ENCODE measurements at regions not wholly inside any gene's neighbourhood (a gene's known extent, or its start where the extent isn't known, plus 50 kb on each side); places are given as distances from the start of the nearest gene placed in this dataset.

DNA sequence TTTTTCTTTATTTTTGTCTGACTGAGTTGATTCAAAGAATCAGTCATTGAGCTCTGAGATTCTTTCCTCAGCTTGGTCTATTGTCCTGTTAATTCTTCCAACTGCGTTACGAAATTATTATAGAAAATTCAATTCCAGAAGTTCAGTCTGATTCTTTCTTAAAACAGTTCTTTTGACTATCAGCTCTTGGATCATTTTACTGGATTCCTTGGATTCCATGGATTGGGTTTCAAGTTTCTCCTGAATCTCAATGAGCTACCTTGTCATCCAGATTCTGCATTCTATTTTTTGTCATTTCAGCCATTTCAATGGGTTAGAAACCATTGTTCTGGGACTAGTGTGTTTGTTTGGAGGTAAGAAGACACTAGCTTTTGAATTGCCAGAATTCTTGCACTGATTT lies 169.3 kb downstream of the PCDH20 start:
- TF ChIP-seq, protein P1, sequence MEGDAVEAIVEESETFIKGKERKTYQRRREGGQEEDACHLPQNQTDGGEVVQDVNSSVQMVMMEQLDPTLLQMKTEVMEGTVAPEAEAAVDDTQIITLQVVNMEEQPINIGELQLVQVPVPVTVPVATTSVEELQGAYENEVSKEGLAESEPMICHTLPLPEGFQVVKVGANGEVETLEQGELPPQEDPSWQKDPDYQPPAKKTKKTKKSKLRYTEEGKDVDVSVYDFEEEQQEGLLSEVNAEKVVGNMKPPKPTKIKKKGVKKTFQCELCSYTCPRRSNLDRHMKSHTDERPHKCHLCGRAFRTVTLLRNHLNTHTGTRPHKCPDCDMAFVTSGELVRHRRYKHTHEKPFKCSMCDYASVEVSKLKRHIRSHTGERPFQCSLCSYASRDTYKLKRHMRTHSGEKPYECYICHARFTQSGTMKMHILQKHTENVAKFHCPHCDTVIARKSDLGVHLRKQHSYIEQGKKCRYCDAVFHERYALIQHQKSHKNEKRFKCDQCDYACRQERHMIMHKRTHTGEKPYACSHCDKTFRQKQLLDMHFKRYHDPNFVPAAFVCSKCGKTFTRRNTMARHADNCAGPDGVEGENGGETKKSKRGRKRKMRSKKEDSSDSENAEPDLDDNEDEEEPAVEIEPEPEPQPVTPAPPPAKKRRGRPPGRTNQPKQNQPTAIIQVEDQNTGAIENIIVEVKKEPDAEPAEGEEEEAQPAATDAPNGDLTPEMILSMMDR (IDR thresholded peaks at IDR 0.05): no peak
- no peak for TF ChIP-seq POLR2A (IDR thresholded peaks at IDR 0.05)
